Fibroblast of the aortic adventitia (primary cell): ENCODE measurements at regions not wholly inside any gene's neighbourhood (a gene's known extent, or its start where the extent isn't known, plus 50 kb on each side); places are given as distances from the start of the nearest gene placed in this dataset.

Experiments used
- DNase-seq: peaks from one replicate; pipeline ENCODE4 v3.0.0-alpha.2; 2010; ENCODE audit warnings: low read depth
- H3K4me3 ChIP-seq: 2 replicates; pipeline ENCODE4 v1.5.1; 2011; ENCODE audit warnings: low read depth, mild to moderate bottlenecking, control low read depth, low read length, moderate library complexity
- TF ChIP-seq, protein P1 (sequence below): IDR thresholded peaks from 2 replicates; pipeline ENCODE4 v1.5.1; 2011; ENCODE audit warnings: mild to moderate bottlenecking, low read length, control low read depth, inconsistent platforms; ENCODE audit not compliant: insufficient read depth

DNA sequence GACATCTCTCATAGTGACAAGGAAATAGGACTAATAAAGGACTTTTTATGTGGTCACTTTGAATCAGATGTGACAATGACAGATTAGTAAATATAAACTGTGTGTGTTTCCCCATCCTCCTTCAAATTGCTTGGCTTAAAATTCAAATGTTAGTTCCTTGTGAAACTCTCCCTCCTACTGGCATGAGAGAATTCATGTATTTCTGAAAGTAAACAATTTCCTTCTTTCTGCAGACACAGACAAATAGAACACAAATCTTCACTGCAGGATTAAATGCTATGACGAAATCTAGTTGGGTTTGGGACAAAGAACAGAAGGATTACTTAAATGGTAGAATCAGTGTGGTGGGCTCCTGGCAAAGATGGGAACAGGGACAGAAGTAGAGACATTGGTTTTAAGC, 328.7 kb upstream of the FAM98A start:
- DNase-seq: no peak
- H3K4me3 ChIP-seq: no peak overlapping the region
- TF ChIP-seq, protein P1, sequence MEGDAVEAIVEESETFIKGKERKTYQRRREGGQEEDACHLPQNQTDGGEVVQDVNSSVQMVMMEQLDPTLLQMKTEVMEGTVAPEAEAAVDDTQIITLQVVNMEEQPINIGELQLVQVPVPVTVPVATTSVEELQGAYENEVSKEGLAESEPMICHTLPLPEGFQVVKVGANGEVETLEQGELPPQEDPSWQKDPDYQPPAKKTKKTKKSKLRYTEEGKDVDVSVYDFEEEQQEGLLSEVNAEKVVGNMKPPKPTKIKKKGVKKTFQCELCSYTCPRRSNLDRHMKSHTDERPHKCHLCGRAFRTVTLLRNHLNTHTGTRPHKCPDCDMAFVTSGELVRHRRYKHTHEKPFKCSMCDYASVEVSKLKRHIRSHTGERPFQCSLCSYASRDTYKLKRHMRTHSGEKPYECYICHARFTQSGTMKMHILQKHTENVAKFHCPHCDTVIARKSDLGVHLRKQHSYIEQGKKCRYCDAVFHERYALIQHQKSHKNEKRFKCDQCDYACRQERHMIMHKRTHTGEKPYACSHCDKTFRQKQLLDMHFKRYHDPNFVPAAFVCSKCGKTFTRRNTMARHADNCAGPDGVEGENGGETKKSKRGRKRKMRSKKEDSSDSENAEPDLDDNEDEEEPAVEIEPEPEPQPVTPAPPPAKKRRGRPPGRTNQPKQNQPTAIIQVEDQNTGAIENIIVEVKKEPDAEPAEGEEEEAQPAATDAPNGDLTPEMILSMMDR: no peak

DNA sequence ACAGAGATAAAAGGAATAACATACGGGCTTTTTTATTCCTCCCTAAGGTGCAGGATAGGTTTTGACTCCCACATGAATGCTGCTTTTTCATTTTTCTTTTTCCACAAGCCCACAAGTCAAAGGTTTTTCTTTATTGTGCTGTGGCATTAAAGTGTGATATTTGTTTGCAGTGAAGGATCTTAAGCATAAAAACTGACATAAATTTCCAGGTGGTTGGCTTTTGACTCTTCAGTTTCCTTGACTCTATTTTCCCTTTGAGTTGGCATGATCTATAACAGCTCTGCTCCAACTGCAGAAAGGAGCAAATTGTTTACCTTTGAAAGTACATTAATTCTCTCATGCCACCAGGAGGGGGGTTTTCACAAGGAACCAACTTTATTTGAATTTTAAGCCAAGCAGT, 326.2 kb upstream of the FAM98A start:
- H3K4me3 ChIP-seq: no peak overlapping the region
- TF ChIP-seq, protein P1: no peak
- no peak for DNase-seq

DNA sequence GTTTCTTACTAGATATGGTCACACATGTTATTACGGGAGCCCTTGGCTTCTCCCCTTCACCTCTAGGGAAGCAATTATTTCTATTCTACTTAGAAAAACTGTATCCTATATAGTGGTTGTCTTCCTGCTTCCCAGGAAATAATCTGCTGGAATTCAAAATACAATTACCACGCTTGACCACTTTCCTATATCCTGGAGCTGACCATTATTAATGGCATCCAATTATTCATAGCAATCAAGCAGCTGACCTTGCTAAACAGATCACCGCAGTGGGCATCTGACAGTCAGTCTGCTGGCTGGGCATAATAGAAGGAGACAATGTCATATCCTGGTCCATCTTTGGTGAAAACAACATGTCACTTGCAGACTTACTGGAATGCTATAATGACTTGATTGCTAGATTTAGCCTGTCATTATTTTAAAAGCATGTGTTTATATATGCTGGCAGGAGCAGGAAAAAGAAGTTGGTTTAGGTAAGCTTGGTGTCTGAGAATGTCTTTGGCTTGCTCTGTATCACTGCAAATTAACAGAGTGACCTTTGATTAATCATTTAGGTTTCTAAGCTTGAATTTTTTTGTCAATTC, 325.6 kb upstream of the FAM98A start:
- H3K4me3 ChIP-seq: no peak overlapping the region
- TF ChIP-seq, protein P1: no peak
- no peak for DNase-seq

DNA sequence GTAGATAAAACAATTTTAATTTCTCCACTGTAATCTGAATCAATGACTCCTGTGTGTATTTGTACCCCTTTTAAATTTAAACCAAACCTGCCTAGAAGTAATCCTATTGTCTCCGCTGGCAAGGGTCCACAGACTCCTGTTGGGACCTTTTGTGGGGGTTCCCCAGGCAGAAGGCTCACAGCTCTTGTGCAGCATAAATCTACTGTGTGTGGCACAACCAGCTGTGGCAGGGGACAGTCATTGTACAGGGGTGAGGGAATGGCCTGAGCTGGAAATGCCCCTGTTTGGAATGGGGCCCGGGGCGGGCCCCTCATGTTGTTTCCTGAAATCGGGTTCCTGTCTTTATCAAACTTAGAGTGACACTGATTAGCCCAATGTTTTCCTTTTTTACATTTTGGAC, 318.2 kb upstream of the FAM98A start:
- no peak overlapping the region for H3K4me3 ChIP-seq
- no peak for DNase-seq
- TF ChIP-seq, protein P1: no peak

DNA sequence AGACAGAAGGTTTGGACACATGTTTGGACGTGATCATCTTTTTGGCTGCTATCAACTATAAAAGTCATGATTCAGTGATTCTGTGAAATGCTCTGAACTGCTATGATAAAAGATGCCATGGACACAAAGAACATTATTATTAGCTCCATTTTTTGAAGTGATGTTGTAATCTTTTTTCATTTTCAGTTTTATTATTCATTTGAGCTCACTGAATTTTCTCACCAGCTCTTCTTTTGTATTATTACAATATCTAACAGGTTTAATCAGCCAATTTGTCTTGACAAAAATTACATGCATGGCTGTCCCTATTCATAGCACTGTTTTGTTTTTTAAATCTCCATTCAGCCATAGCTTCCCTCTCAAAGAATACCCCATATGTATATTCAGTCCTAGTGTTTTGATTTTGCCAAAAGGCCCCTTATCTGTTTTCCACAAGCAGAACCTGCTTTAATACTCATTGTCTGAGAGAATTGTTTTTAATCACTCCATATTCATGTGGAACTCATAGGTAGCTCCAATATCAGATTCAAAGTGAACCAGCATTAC, 314.0 kb upstream of the FAM98A start:
- H3K4me3 ChIP-seq: no peak overlapping the region
- TF ChIP-seq, protein P1: no peak
- no peak for DNase-seq

DNA sequence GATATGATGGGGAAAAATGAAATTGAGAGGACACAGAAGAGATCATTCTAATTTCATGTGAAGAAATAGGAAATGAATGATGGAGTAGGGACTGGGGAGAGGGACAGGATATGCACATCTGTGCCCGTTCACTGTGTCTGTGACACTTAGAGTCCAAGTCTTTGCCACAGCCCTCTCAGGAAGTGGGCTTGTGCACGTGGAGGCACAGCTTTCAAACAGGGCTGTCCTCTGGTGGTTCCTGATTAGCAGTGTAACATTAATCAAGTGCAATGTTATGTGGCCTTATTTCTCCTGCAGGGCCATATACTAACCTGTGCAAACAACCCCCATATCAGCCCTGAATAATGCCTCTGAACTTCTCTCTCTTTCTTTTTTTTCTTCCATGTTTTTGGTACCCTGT, 312.2 kb upstream of the FAM98A start:
- TF ChIP-seq, protein P1: no peak
- no peak overlapping the region for H3K4me3 ChIP-seq
- no peak for DNase-seq

DNA sequence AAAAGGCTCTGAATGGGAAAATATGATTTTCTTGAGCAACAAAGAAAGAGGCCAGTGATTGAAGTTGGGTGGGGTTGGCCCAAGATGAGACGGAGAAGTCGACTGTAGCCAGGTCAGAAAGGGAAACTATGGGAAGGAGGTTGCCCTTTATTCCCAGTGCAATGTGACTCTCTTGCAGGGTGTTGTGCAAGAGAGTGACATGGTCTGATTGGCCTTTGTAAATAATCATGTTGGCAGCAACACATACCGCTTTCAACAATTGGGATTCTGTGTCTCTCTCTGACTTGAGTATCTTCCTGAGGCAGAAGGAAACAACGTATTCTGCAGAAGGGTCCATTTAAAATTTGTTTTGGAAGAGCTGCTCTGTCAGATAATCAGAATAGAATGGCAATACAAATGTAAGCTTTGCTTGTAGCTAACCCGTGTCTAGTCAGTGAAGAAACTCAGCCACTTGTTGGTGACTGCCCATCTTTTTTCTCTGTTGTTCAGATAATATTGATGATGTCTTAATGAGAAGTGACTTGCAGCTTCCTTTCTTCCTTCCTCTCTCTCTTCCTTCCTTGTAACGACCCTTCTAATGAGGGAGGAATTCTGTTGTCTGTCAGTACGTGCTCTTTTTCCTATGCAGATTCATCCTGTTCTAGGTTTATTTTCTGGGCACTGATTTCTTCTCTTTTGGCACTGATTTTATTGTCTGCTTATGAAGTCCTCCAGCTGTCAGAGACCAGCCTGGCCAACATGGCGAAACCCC, 311.0 kb upstream of the FAM98A start:
- TF ChIP-seq, protein P1: no peak
- no peak for DNase-seq
- no peak overlapping the region for H3K4me3 ChIP-seq
